ENCODE measurements at regions not wholly inside any gene's neighbourhood (a gene's known extent, or its start where the extent isn't known, plus 50 kb on each side); places are given as distances from the start of the nearest gene placed in this dataset.

GRCh38 chr12:74689071-74689655 lies 151.5 kb downstream of the ATXN7L3B start:
- CTCF ChIA-PET, result interaction anchor here (0.5 to 1.9 kb wide), 16 partner anchors 9 to 1767 kb away, joined by 3 to 15 read pairs (median 3); no protein-coding TSS in a partner anchor
- no peak overlapping the region for H3K27ac Mint-ChIP-seq (ENCODE audit: low read depth, unreplicated experiment)
- DNase-seq (ENCODE audit: unreplicated experiment), result peak; percentile 59
- BruUV-seq (replicated peaks), result no TSS peak
- no peaks in the 10 kb centered on the region for H3K27me3 Mint-ChIP-seq (ENCODE audit: insufficient read depth, unreplicated experiment)
- TF ChIP-seq, protein P1, sequence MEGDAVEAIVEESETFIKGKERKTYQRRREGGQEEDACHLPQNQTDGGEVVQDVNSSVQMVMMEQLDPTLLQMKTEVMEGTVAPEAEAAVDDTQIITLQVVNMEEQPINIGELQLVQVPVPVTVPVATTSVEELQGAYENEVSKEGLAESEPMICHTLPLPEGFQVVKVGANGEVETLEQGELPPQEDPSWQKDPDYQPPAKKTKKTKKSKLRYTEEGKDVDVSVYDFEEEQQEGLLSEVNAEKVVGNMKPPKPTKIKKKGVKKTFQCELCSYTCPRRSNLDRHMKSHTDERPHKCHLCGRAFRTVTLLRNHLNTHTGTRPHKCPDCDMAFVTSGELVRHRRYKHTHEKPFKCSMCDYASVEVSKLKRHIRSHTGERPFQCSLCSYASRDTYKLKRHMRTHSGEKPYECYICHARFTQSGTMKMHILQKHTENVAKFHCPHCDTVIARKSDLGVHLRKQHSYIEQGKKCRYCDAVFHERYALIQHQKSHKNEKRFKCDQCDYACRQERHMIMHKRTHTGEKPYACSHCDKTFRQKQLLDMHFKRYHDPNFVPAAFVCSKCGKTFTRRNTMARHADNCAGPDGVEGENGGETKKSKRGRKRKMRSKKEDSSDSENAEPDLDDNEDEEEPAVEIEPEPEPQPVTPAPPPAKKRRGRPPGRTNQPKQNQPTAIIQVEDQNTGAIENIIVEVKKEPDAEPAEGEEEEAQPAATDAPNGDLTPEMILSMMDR (IDR thresholded peaks at IDR 0.05; ENCODE audit: unreplicated experiment), result peak; percentile 59
- no peaks in the 10 kb centered on the region for H3K4me1 Mint-ChIP-seq (ENCODE audit: insufficient read depth, unreplicated experiment)
- no peaks in the 10 kb centered on the region for H3K36me3 Mint-ChIP-seq (ENCODE audit: insufficient read depth, unreplicated experiment)
- H3K4me3 Mint-ChIP-seq (ENCODE audit: unreplicated experiment), result no peak overlapping the region
- intact Hi-C loops (cut with micrococcal nuclease), result loop anchor here (1.0 kb wide), 3 partner anchors 115 to 817 kb away; no protein-coding TSS in a partner anchor
- POLR2A ChIA-PET, result interaction anchor here (0.6 to 1.3 kb wide), 2 partner anchors 782 to 822 kb away, joined by 3 read pairs; partner anchors contain the start of gene KRR1
- H3K9me3 Mint-ChIP-seq (ENCODE audit: unreplicated experiment), result peaks cover 8% of the 10 kb centered on the region

GRCh38 chr12:74689929-74690328 lies 152.3 kb downstream of the ATXN7L3B start:
- H3K4me1 Mint-ChIP-seq (ENCODE audit: insufficient read depth, unreplicated experiment), result no peaks in the 10 kb centered on the region
- CTCF ChIA-PET, result interaction anchor here (0.6 to 1.9 kb wide), 11 partner anchors 11 to 1767 kb away, joined by 3 to 15 read pairs (median 4); no protein-coding TSS in a partner anchor
- no peak overlapping the region for H3K27ac Mint-ChIP-seq (ENCODE audit: low read depth, unreplicated experiment)
- H3K4me3 Mint-ChIP-seq (ENCODE audit: unreplicated experiment), result no peak overlapping the region
- H3K9me3 Mint-ChIP-seq (ENCODE audit: unreplicated experiment), result peaks cover 8% of the 10 kb centered on the region
- H3K27me3 Mint-ChIP-seq (ENCODE audit: insufficient read depth, unreplicated experiment), result no peaks in the 10 kb centered on the region
- no peak for DNase-seq (ENCODE audit: unreplicated experiment)
- BruUV-seq (replicated peaks), result no TSS peak
- TF ChIP-seq, protein P1 (IDR thresholded peaks at IDR 0.05; ENCODE audit: unreplicated experiment), result no peak
- intact Hi-C loops (cut with micrococcal nuclease), result loop anchor here (1.0 to 2.0 kb wide), 4 partner anchors 111 to 816 kb away; no protein-coding TSS in a partner anchor
- POLR2A ChIA-PET, result interaction anchor here (0.6 to 1.3 kb wide), 2 partner anchors 781 to 821 kb away, joined by 3 read pairs; partner anchors contain the start of gene KRR1
- H3K36me3 Mint-ChIP-seq (ENCODE audit: insufficient read depth, unreplicated experiment), result no peaks in the 10 kb centered on the region

DNA sequence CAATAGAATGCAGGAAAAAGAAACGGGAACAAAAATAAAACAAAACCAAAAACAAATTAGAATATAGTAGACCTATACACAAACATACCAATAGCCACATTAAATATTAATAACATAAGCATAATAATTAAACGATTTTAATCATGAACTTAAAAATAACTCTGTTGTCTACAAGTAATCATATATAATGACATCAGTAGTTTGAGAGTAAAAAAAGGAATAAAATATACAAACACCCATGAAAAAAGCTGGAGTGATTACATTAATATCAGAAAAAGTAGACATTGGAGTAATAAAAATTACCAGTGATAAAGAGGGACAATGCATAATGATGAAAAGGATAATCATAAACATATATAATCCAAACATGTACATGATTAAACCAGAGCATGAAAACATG lies 181.8 kb downstream of the ATXN7L3B start:
- no peaks in the 10 kb centered on the region for H3K4me1 Mint-ChIP-seq (ENCODE audit: insufficient read depth, unreplicated experiment)
- no peak overlapping the region for H3K27ac Mint-ChIP-seq (ENCODE audit: low read depth, unreplicated experiment)
- DNase-seq (ENCODE audit: unreplicated experiment), result no peak
- no peak overlapping the region for H3K4me3 Mint-ChIP-seq (ENCODE audit: unreplicated experiment)
- intact Hi-C loops (cut with micrococcal nuclease), result no loop called here
- H3K27me3 Mint-ChIP-seq (ENCODE audit: insufficient read depth, unreplicated experiment), result no peaks in the 10 kb centered on the region
- ChIA-PET POLR2A (no interaction called here), CTCF (no interaction called here)
- H3K9me3 Mint-ChIP-seq (ENCODE audit: unreplicated experiment), result no peaks in the 10 kb centered on the region
- TF ChIP-seq, protein P1 (IDR thresholded peaks at IDR 0.05; ENCODE audit: unreplicated experiment), result no peak
- no peaks in the 10 kb centered on the region for H3K36me3 Mint-ChIP-seq (ENCODE audit: insufficient read depth, unreplicated experiment)
- BruUV-seq (replicated peaks), result no TSS peak

- no peaks in the 10 kb centered on the region for H3K27me3 Mint-ChIP-seq (ENCODE audit: insufficient read depth, unreplicated experiment)
- H3K4me1 Mint-ChIP-seq (ENCODE audit: insufficient read depth, unreplicated experiment), result no peaks in the 10 kb centered on the region
- TF ChIP-seq, protein P1 (IDR thresholded peaks at IDR 0.05; ENCODE audit: unreplicated experiment), result no peak
- H3K9me3 Mint-ChIP-seq (ENCODE audit: unreplicated experiment), result no peaks in the 10 kb centered on the region
- no peak overlapping the region for H3K4me3 Mint-ChIP-seq (ENCODE audit: unreplicated experiment)
- BruUV-seq (replicated peaks), result no TSS peak
- CTCF ChIA-PET, result no interaction called here
- no peak overlapping the region for H3K27ac Mint-ChIP-seq (ENCODE audit: low read depth, unreplicated experiment)
- POLR2A ChIA-PET, result no interaction called here
- H3K36me3 Mint-ChIP-seq (ENCODE audit: insufficient read depth, unreplicated experiment), result no peaks in the 10 kb centered on the region
- intact Hi-C loops (cut with micrococcal nuclease), result no loop called here
- no peak for DNase-seq (ENCODE audit: unreplicated experiment)
Measured at GRCh38 chr12:74722709-74723108, 185.1 kb downstream of the ATXN7L3B start.

Measured in MCF 10A (cell line).